HG03139 (cell line): ENCODE measurements at regions not wholly inside any gene's neighbourhood (a gene's known extent, or its start where the extent isn't known, plus 50 kb on each side); places are given as distances from the start of the nearest gene placed in this dataset.

Source experiments
- ATAC-seq: cut with Tn5 transposase; IDR thresholded peaks from one replicate; pipeline ENCODE4 v1.9.1; 2021; ENCODE audit not compliant: unreplicated experiment

- no peak for ATAC-seq
These were observed 84.0 kb downstream of the SPP2 start for GRCh38 chr2:234134496-234134895.

GRCh38 chr2:234133004-234133403 is 82.5 kb downstream of the SPP2 start:
- no peak for ATAC-seq

GRCh38 chr2:234130777-234131181 is 80.3 kb downstream of the SPP2 start:
- ATAC-seq, result no peak

- ATAC-seq, result no peak
These were observed 78.1 kb downstream of the SPP2 start for GRCh38 chr2:234128606-234129005.
